Glutamatergic neuron (in vitro differentiated cells): ENCODE measurements at regions not wholly inside any gene's neighbourhood (a gene's known extent, or its start where the extent isn't known, plus 50 kb on each side); places are given as distances from the start of the nearest gene placed in this dataset.

Experiments used
- DNase-seq: peaks from one replicate; pipeline ENCODE4 v3.0.0; 2022
- H3K27ac Mint-ChIP-seq: one replicate; pipeline ENCODE4 v1.8.0; 2020; ENCODE audit warnings: mild to moderate bottlenecking, mixed read lengths, inconsistent platforms; ENCODE audit not compliant: unreplicated experiment
- H3K27me3 Mint-ChIP-seq: one replicate; pipeline ENCODE4 v1.8.0; 2020; ENCODE audit warnings: mild to moderate bottlenecking, moderate library complexity, mixed read lengths, inconsistent platforms; ENCODE audit not compliant: unreplicated experiment
- H3K36me3 Mint-ChIP-seq: one replicate; pipeline ENCODE4 v1.8.0; 2020; ENCODE audit warnings: mild to moderate bottlenecking, mixed read lengths, inconsistent platforms; ENCODE audit not compliant: unreplicated experiment
- H3K4me1 Mint-ChIP-seq: one replicate; pipeline ENCODE4 v1.8.0; 2020; ENCODE audit warnings: mild to moderate bottlenecking, low read depth, mixed read lengths, inconsistent platforms; ENCODE audit not compliant: unreplicated experiment
- H3K4me3 Mint-ChIP-seq: one replicate; pipeline ENCODE4 v1.8.0; 2020; ENCODE audit warnings: mild to moderate bottlenecking, mixed read lengths, inconsistent platforms; ENCODE audit not compliant: unreplicated experiment
- H3K9me3 Mint-ChIP-seq: one replicate; pipeline ENCODE4 v1.8.0; 2020; ENCODE audit warnings: mild to moderate bottlenecking, moderate library complexity, mixed read lengths, inconsistent platforms; ENCODE audit not compliant: unreplicated experiment
- TF ChIP-seq, protein P1 (sequence below): fragments of 200-600 bp; sonication (generic); IDR thresholded peaks from one replicate; pipeline ENCODE4 v1.5.0; 2021; ENCODE audit not compliant: partially characterized antibody, unreplicated experiment

DNA sequence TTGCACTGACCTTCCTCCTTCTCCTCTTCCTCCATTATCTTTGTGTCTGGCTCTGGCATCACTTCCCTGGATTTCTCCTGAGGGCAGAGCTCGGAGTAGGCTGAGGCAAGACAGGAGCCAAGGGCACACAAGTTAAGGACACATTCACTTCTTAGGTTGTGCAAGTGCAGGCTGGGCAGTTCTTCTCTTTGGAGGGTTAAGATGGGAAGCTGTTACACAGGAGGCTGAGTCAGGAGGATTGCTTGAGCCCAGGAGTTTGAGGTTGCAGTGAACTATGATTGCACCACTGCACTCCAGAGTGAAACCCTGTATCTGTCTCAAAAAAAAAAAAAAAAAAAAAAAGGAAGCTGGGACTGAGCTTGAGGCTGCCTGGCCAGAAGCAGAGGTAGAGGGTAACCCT, 176.2 kb upstream of the ANKRD28 start:
- TF ChIP-seq, protein P1, sequence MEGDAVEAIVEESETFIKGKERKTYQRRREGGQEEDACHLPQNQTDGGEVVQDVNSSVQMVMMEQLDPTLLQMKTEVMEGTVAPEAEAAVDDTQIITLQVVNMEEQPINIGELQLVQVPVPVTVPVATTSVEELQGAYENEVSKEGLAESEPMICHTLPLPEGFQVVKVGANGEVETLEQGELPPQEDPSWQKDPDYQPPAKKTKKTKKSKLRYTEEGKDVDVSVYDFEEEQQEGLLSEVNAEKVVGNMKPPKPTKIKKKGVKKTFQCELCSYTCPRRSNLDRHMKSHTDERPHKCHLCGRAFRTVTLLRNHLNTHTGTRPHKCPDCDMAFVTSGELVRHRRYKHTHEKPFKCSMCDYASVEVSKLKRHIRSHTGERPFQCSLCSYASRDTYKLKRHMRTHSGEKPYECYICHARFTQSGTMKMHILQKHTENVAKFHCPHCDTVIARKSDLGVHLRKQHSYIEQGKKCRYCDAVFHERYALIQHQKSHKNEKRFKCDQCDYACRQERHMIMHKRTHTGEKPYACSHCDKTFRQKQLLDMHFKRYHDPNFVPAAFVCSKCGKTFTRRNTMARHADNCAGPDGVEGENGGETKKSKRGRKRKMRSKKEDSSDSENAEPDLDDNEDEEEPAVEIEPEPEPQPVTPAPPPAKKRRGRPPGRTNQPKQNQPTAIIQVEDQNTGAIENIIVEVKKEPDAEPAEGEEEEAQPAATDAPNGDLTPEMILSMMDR: no peak
- no peak overlapping the region for H3K4me3 Mint-ChIP-seq
- H3K27ac Mint-ChIP-seq: no peak overlapping the region
- H3K36me3 Mint-ChIP-seq: peaks cover 10% of the 10 kb centered on the region
- peaks cover 4% of the 10 kb centered on the region for H3K9me3 Mint-ChIP-seq
- peaks cover 3% of the 10 kb centered on the region for H3K27me3 Mint-ChIP-seq
- H3K4me1 Mint-ChIP-seq: peaks cover 5% of the 10 kb centered on the region
- no peak for DNase-seq

DNA sequence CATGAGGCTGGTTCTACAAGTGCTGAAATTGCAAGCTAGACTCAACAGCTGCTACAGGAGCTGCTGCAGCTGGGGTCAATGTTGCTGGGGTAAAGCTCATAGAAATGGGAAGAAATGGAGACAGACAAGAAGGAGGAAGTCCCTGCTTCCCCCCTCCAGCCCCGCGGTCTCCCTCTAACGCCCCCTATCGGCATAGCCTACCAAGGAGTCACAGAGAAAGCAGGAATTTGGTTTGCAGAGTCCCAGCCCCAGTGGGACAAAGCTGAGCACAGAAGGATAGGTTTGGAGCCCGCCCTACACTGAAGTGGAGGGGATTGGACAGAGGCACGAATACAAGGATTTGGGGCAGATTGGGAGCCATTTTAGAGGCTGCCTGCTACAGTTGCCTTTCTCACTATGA, 176.9 kb upstream of the ANKRD28 start:
- Mint-ChIP-seq H3K9me3 (peaks cover 4% of the 10 kb centered on the region), H3K27ac (no peak overlapping the region), H3K4me1 (peaks cover 5% of the 10 kb centered on the region), H3K27me3 (peaks cover 3% of the 10 kb centered on the region), H3K4me3 (no peak overlapping the region), H3K36me3 (peaks cover 6% of the 10 kb centered on the region)
- TF ChIP-seq, protein P1: peak; percentile 29
- DNase-seq: no peak

DNA sequence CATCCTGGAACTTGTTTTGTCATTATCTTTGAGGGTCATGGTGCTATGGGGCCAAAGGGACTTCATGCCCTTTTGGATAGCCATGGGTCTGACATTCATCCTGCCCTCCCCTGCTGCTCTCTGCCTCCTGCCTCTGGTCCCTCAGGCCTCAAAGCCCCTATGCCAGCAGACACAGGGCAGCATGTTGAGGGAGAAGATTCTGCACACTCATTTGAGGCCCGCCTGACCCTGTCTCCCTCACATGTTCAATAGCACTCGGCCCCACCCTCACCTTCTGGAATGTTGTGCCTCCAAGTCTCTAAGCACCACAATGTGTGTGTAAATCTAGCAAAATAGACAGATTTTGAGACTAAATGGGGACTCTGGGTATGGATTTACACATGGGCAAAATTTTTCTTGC, 178.7 kb upstream of the ANKRD28 start:
- H3K27me3 Mint-ChIP-seq: peaks cover 3% of the 10 kb centered on the region

DNA sequence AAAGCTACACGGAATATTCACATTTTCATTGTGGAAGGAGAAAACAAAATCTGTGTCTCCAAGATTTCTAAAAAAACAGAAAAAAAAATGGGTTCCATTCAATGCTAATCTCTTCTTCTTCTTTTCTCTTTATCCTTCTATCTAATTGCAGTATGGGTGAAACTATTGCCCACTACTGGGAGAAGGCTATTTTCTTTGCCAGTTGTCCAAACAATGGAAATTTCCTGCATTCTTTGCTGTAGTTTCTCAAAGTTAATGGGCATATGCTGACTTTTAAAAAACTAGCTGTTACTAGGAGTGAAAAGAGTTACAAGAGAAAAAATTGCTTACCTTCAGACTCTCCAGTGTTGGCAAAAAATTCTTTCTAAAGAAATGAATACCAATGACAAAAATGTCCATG, 179.3 kb upstream of the ANKRD28 start:
- DNase-seq: no peak

More for the DNA sequence above, 178.7 kb upstream of the ANKRD28 start:
- DNase-seq: no peak
- Mint-ChIP-seq H3K4me1 (peaks cover 5% of the 10 kb centered on the region), H3K36me3 (no peaks in the 10 kb centered on the region), H3K27ac (no peak overlapping the region), H3K4me3 (no peak overlapping the region), H3K9me3 (peaks cover 4% of the 10 kb centered on the region)
- TF ChIP-seq, protein P1: no peak

DNA sequence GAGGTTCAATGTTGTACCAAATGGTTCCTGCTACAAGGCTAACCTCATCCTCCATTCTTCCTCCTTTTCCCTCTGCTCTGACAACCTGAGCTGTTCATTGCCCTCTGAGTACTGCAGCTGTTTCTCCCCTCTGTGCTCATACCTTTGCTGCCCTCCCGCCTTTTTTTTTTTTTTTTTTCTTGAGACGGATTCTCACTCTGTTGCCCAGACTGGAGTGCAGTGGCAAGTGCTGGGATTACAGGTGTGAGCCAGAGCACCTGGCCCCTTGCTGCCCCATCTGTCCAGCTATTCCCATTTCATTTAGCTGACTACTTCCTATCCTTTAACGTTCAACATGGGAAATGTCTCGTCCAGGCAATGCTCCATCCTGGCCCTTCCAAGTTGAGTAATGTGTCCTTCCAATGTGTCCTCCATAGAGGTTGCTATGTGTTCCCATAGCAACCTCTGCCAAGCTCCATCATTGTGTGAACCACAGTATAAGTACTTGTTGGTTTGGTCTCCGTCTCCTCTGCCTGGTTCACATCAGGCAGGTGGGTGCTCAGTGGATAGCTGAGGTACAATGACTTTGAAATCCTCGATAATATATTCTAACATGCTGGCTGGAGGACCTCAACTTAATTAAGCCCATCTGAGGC, 179.9 kb upstream of the ANKRD28 start:
- H3K27ac Mint-ChIP-seq: no peak overlapping the region
- H3K4me1 Mint-ChIP-seq: peaks cover 7% of the 10 kb centered on the region
- H3K4me3 Mint-ChIP-seq: no peak overlapping the region
- TF ChIP-seq, protein P1: no peak
- no peaks in the 10 kb centered on the region for H3K36me3 Mint-ChIP-seq
- H3K27me3 Mint-ChIP-seq: peaks cover 3% of the 10 kb centered on the region
- DNase-seq: no peak
- no peaks in the 10 kb centered on the region for H3K9me3 Mint-ChIP-seq

More for the DNA sequence above, 179.3 kb upstream of the ANKRD28 start:
- no peaks in the 10 kb centered on the region for H3K9me3 Mint-ChIP-seq
- TF ChIP-seq, protein P1: no peak
- H3K27me3 Mint-ChIP-seq: peaks cover 3% of the 10 kb centered on the region
- H3K4me3 Mint-ChIP-seq: no peak overlapping the region
- peaks cover 5% of the 10 kb centered on the region for H3K4me1 Mint-ChIP-seq
- no peaks in the 10 kb centered on the region for H3K36me3 Mint-ChIP-seq
- no peak overlapping the region for H3K27ac Mint-ChIP-seq
